Psoas muscle (tissue), 7 donors: ENCODE measurements at regions not wholly inside any gene's neighbourhood (a gene's known extent, or its start where the extent isn't known, plus 50 kb on each side); places are given as distances from the start of the nearest gene placed in this dataset.

Experiments
- ATAC-seq, 4 donors: fragments of 200-7000 bp; cut with Tn5 transposase; one replicate each; pipeline ENCODE4 v1.9.1; 2020; ENCODE audit warnings: moderate library complexity in 3 of 4, mild to moderate bottlenecking in 2 of 4
- DNase-seq, 2 donors: peaks; one replicate each; pipeline ENCODE4 v3.0.0-alpha.2; 2020
- H3K27ac ChIP-seq: fragments of 200-600 bp; one replicate; pipeline ENCODE4 v1.8.0; 2022
- H3K27me3 ChIP-seq, 3 donors: fragments of 200-600 bp in 1 of 3; one replicate each; pipeline versions ENCODE4 v1.6.1 to v1.8.0; 2013 to 2022; ENCODE audit warnings: low read length in 2 of 3, mild to moderate bottlenecking in 2 of 3, moderate library complexity in 1 of 3; ENCODE audit not compliant: insufficient read depth in 3 of 3
- H3K36me3 ChIP-seq, 2 donors: fragments of 200-600 bp in 1 of 2; one replicate each; pipeline versions ENCODE4 v1.6.1 to v1.8.0; 2013 to 2022; ENCODE audit warnings: low read depth in 1 of 2, mild to moderate bottlenecking in 1 of 2, moderate library complexity in 1 of 2; ENCODE audit not compliant: insufficient read depth in 1 of 2
- H3K4me1 ChIP-seq: fragments of 200-600 bp; one replicate; pipeline ENCODE4 v1.8.0; 2022
- H3K4me3 ChIP-seq: fragments of 200-600 bp; one replicate; pipeline ENCODE4 v1.8.0; 2022; ENCODE audit warnings: mild to moderate bottlenecking
- H3K9me3 ChIP-seq: fragments of 200-600 bp; one replicate; pipeline ENCODE4 v1.8.0; 2022
- WGBS, 3 donors: extraction: QIAGEN DNeasy Blood & Tissue Kit; methylation state at CpG; one replicate each; pipeline versions ENCODE4 v1.1.6 to v1.1.7; 2013; 5-methylcytosine and 5-hydroxymethylcytosine counted together
- intact Hi-C, 2 donors: fragments of 100-400 bp; cut with DNase I; formaldehyde crosslinking; loops; one replicate each; pipeline versions ENCODE4 v1.11.0 to v1.14.2; 2022
- TF ChIP-seq, protein P1 (sequence below): fragments of 200-600 bp; IDR thresholded peaks from one replicate; pipeline ENCODE4 v1.8.0; 2022; ENCODE audit warnings: antibody characterized with exemption
- donor health status: healthy with polysubstance abuse.
- donor health status: DM: no; HTN: no; CAD: no; lungs with moderate emphysema.
- donor health status: Bipolar disorder and iron deficiency.
- donor health status: healthy.
- donor health status: DM: yes; HTN: yes; CAD: no.
- donor health status: DM: no; HTN: no; CAD: no.
- donor health status: DM: yes; HTN: yes; CAD: no.

DNA sequence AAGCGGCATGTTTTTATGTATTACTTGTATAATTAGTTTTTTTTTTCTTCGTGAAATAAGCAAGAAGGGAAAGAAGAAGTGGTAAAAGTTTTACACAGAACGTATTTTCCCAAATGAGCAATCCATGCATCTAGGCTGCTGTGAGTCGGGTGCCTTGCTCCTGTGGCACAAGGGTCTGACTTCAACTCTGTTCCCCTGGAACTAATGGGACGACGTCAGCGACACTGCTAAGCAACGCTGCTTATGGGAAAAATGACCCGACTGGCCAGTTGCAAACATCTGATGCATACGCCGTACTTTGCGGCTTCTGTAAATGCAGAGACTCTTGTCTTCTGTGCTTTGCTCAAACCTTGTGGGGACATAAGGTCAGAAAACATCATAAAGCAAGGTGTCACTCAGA, 66.3 kb downstream of the MPP7 start:
- 69 to 74% (median 72%) methylated on average over 12 of the region's 12 CpGs for whole genome bisulfite sequencing, 3 donors
- H3K9me3 ChIP-seq = no peaks in the 10 kb centered on the region
- H3K4me1 ChIP-seq = no peaks in the 10 kb centered on the region
- intact Hi-C loops = no loop called here
- H3K27me3 ChIP-seq = no peaks in the 10 kb centered on the region
- H3K36me3 ChIP-seq = peaks cover 0 to 11% of the 10 kb centered on the region in 2 donors
- ATAC-seq = no peak
- TF ChIP-seq, protein P1, sequence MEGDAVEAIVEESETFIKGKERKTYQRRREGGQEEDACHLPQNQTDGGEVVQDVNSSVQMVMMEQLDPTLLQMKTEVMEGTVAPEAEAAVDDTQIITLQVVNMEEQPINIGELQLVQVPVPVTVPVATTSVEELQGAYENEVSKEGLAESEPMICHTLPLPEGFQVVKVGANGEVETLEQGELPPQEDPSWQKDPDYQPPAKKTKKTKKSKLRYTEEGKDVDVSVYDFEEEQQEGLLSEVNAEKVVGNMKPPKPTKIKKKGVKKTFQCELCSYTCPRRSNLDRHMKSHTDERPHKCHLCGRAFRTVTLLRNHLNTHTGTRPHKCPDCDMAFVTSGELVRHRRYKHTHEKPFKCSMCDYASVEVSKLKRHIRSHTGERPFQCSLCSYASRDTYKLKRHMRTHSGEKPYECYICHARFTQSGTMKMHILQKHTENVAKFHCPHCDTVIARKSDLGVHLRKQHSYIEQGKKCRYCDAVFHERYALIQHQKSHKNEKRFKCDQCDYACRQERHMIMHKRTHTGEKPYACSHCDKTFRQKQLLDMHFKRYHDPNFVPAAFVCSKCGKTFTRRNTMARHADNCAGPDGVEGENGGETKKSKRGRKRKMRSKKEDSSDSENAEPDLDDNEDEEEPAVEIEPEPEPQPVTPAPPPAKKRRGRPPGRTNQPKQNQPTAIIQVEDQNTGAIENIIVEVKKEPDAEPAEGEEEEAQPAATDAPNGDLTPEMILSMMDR = no peak
- no peak overlapping the region for H3K27ac ChIP-seq
- H3K4me3 ChIP-seq = no peak overlapping the region
- DNase-seq = no peak

DNA sequence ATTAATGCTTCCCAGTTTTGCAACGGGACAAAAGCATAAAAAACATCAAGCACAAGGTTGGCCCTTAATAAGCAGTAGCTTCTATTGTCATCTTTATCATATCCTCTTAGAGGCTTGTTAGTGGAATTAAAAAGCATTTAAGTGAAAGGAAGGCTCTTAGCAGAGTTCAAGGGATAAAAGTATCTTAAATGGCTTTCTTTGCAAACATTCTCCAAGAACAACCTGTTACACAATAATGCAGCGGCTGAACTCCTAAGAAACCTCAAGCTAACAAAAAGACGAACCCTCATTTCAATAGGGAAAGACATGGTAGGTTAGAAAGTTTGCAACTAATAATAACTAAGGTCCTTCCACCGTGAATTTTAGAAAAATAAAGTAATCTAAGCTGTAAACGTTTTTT, 82.1 kb downstream of the MPP7 start:
- intact Hi-C loops = no loop called here
- DNase-seq (no peak), ATAC-seq (no peak)
- Histone ChIP-seq H3K9me3 (no peaks in the 10 kb centered on the region), H3K27me3 (no peaks in the 10 kb centered on the region), H3K4me1 (peaks cover 23% of the 10 kb centered on the region), H3K36me3 (no peaks in the 10 kb centered on the region), H3K27ac (no peak overlapping the region), H3K4me3 (no peak overlapping the region)
- TF ChIP-seq, protein P1 = no peak
- 82 to 83% (median 83%) methylated on average over 5 of the region's 5 CpGs for WGBS, 3 donors

DNA sequence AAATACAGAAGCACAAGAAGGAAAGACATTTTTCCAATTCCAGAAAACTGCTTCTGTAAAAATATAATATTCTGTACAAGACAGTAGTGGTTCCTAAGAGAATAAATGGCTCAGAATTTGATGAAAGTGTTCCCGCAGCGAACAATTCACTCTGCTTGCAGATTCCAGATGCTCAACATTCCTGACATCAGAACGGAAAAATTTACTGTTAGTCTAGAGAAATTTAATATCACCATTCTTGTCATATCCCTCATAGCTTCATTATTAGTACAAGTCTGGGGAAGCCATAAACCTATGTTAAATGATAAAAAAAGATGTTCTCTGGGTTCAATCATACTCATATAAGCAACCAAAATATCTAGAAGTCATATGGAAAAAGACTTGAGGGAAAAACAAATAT, 83.6 kb downstream of the MPP7 start:
- H3K9me3 ChIP-seq = no peaks in the 10 kb centered on the region
- ATAC-seq = no peak
- WGBS, 3 donors = 23 to 38% (median 34%) methylated on average over 3 of the region's 3 CpGs

DNA sequence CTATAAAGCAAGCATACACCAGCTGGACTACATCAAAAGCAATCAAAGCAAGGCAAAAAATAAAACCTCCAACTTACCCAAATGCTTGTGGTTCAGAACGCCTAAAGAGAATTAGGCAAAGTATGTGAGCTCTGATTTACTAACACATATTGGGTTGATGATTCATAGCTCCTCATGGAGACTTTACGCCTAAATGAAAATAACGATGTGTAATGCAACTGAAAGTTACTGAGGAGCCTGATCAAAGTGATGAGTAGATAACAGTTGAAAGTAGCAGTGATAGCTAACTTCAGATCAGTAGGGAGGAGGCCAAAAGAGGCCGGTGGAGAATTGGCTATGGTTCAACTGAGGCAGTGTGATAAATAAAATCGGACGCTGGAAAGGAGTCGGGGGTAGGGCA, 85.0 kb downstream of the MPP7 start:
- TF ChIP-seq, protein P1 = no peak
- H3K27ac ChIP-seq = no peak overlapping the region
- no peaks in the 10 kb centered on the region for H3K27me3 ChIP-seq
- WGBS, 3 donors = 35 to 61% (median 54%) methylated on average over 7 of the region's 7 CpGs
- no peaks in the 10 kb centered on the region for H3K36me3 ChIP-seq
- H3K9me3 ChIP-seq = no peaks in the 10 kb centered on the region
- H3K4me3 ChIP-seq = no peak overlapping the region
- ATAC-seq (peak in 3 of 4 donors; percentile 35 to 64 (median 47)), DNase-seq (no peak)
- peaks cover 23% of the 10 kb centered on the region for H3K4me1 ChIP-seq
- intact Hi-C loops = no loop called here

More for the DNA sequence above, 83.6 kb downstream of the MPP7 start:
- DNase-seq = no peak
- Histone ChIP-seq H3K27me3 (no peaks in the 10 kb centered on the region), H3K36me3 (no peaks in the 10 kb centered on the region), H3K4me3 (no peak overlapping the region), H3K27ac (no peak overlapping the region), H3K4me1 (peaks cover 23% of the 10 kb centered on the region)
- intact Hi-C loops = no loop called here
- TF ChIP-seq, protein P1 = no peak

DNA sequence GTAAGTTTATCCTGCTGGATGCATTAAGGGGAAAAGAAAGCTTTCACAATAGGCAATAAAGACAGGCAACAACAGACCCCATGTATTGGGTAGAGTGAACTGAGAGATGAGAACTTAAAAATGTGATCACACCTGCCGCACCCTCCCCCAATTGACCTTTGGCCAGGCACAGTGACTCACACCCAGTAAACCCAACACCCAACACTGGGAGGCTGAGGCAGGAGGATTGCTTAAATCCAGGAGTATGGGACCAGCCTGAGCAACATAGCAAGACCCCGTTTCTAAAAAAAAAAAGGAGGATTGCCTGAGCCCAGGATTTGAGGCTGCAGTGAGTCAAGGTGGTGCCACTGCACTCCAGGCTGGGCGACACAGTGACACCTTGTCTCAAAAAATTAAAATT, 86.9 kb downstream of the MPP7 start:
- TF ChIP-seq, protein P1 = no peak
- ATAC-seq (no peak), DNase-seq (no peak)
- Histone ChIP-seq H3K27ac (no peak overlapping the region), H3K36me3 (no peaks in the 10 kb centered on the region), H3K27me3 (no peaks in the 10 kb centered on the region), H3K4me1 (peaks cover 23% of the 10 kb centered on the region), H3K9me3 (no peaks in the 10 kb centered on the region), H3K4me3 (no peak overlapping the region)
- WGBS, 3 donors = 60 to 63% (median 62%) methylated on average over 3 of the region's 3 CpGs
- intact Hi-C loops = no loop called here
